CMK (cell line): ENCODE measurements at regions not wholly inside any gene's neighbourhood (a gene's known extent, or its start where the extent isn't known, plus 50 kb on each side); places are given as distances from the start of the nearest gene placed in this dataset.
"Not testable (repeated sequence)": the region's sequence is repeated elsewhere in the genome, so short reads cannot be mapped to it uniquely, and the experiment has no call there.

Experiments used
- DNase-seq: peaks from one replicate; pipeline ENCODE4 v3.0.0-alpha.2; 2010; ENCODE audit warnings: low read depth

DNA sequence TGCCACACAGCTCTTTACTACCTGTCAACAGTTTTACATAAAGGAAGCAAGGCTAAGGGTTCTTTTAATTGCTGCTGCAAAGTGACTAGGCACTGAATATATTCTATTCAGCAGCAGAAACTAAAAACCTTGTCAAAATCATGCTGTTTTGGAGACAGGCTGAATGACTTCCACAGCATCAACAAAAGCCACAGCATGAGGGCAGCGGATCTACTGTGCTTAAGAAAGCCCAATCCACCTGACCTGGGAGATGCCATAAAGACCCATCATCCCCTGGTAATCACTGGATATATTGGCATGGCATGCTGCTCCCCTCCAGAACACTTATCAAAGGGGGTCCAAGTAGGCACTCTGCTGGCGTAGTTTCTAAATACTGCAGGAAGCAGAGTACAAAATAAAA is 715.1 kb upstream of the SLC8A1 start:
- no peak for DNase-seq

DNA sequence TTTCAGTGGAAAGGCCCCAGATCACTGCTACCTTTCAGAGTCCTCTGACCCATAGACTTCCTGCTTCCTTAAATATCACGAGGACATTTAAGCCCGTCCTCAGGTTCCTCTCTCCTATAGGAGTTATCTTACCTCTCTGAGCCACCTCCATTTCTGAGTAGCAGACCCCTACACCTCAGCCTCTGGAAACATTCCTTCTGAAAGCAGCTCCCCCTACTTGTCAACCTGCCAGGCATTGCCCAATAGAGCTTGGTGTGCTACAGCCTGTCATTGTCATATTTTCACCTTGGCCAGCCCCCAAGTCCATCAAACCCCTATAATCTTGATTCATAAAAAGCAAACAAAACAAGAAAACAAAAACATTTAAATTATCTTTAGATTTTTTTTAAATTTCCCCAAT is 717.9 kb upstream of the SLC8A1 start:
- no peak for DNase-seq

DNA sequence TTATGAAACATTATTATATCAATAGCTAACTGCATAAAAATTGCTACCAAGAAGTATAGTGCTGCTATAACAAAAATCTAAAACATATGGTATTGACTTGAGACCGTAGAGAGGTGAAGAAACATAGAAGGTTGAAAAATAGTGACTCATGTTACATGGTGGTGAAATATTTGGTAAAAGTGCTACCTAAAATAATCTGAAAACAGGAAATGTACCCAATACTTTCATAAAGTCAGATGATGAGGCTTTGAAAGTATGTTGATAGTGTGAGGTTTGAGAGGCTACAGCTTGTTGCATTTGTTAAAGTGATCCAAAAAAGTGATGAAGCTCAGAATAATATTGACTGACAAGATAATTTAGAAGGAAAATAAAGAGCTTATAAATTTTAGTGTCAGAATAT is 718.7 kb upstream of the SLC8A1 start:
- DNase-seq, result no peak

GRCh38 chr2:41180387-41180786 is 728.5 kb upstream of the SLC8A1 start:
- no peak for DNase-seq

DNA sequence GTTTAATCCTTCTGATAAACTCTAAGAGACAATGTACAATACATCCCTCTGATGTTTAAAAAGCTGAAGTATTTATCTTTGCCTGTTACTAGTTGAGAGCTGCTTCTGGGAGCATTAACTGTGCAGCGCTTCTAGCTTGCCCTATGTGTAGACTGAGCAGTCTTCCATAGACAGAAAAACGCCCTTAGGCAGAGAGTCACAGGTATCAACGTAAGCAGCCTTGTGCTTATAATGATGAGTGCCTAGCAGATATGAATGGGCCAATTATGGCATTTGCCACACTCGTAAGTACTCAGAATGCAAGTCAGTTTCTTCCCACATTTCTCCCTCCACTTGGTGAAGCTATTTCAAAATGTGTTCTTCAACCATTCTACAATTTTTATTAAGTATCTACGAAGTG is 731.1 kb upstream of the SLC8A1 start:
- no peak for DNase-seq

GRCh38 chr2:41187376-41188122 is 735.7 kb upstream of the SLC8A1 start:
- no peak for DNase-seq

GRCh38 chr2:41194230-41194629 is 742.3 kb upstream of the SLC8A1 start:
- no peak for DNase-seq

GRCh38 chr2:41197781-41198180 is 745.9 kb upstream of the SLC8A1 start:
- no peak for DNase-seq

GRCh38 chr2:41199334-41199733 is 747.4 kb upstream of the SLC8A1 start:
- DNase-seq, result no peak

DNA sequence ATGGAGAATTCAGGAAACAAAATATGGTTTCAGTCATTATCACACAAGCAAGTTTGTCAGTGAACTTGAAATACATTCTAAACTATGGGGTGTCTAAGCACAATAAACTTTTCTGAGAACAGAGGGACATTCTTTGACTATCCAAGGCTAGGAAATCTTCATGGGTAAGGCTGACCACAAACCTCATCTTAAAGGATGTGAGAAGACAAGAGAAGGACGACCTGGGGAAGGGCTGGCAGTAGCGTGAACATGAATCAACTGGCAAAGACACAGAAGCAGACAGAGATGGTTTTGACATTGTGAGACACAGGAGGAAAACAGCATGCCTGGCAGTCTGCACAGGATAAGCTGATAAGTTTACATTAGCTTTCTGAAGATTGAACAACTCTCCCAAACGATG is 752.4 kb upstream of the SLC8A1 start:
- no peak for DNase-seq

- DNase-seq, result no peak
Measured at GRCh38 chr2:41206004-41206403, 754.1 kb upstream of the SLC8A1 start.

DNA sequence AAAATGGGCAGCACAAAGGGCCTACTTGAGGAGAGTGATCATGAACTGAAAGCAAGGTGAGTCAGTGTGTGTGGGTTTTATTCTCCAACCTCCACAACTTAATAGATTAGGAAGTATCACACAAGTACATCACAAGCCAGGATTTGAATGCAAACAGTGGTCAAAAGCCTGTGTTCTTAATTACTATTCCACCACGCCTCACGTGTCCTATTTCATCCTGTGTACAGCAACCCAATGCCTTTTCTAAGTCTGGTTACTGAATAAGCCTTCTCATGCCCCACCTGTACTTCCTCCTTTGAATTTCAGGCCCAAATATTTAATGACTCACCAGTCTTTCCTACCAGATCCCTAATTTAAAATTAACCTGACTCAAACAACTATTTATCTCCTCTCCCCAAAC is 755.7 kb upstream of the SLC8A1 start:
- no peak for DNase-seq

GRCh38 chr2:41210030-41210429 is 758.1 kb upstream of the SLC8A1 start:
- not testable (repeated sequence) for DNase-seq

DNA sequence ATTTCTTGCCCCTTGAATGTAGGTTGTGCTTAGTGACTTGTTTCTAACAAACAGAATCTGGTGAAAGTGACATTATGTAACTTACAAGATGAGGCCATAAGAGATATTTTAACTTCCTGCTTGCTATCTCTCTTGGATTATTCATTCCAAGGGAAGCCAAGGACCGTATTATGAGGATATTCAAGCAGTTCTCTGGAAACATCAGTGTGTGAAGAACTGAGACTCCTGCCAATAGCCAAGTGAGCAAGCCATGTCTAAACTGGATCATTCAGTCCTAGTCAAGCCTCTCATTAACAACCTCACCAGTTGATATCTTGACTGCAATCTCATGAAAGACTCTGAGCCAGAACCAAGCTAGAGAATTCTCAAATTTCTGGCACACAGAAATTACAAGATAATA is 765.1 kb upstream of the SLC8A1 start:
- DNase-seq, result no peak

DNA sequence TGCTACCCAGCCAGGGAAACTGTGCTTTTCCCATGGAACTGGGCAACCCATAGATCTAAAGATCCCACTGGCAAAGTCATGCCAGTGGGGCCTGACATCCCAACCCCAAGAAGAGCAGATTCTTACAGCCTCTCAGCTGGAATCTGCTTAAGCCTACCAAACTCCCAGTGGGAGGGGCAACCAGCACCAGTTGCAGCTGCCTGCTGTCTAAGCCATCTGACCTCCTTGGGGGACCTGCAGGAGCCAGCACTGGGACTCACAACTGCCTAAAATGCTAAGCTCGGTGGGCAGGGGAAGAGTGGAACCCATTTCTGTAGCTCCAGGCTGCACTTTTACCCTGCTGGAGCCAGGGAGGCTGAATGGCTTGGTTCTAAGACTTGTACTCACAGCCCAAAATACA is 770.7 kb upstream of the SLC8A1 start:
- no peak for DNase-seq

GRCh38 chr2:41234093-41234492 is 782.2 kb upstream of the SLC8A1 start:
- no peak for DNase-seq

DNA sequence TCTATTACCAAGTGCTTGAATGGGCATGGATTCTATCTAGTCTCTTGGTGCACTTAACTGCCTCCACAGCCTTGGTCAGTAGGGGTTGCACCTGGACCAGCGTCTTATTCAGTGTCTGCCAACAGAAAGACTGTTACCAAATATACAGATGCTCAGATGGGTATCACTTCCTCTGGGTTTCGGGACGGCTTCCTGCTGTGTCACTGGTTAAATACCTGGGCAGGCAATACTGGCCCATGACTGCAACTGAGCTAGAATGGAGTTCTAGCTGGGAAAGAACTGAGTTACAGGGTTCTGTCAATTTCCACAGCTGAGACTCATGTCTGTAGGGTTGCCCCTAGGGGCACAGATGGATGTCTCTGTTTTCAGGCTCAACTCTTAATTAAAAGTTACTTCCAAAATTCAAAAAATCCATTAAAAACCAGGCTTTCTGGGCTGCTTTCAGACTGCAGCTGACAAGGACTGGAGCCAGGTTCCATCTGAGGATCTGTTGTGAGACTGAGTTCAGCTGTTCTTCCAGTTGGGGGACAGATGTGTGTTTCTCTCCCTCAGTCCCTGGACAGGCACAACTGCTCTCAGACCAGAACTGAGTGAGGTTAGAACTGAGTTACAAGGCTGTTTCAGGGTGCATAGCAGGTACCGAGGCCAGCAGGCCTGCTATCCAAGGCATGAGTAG is 789.6 kb upstream of the SLC8A1 start:
- no peak for DNase-seq

GRCh38 chr2:41242001-41242331 is 790.1 kb upstream of the SLC8A1 start:
- no peak for DNase-seq

DNA sequence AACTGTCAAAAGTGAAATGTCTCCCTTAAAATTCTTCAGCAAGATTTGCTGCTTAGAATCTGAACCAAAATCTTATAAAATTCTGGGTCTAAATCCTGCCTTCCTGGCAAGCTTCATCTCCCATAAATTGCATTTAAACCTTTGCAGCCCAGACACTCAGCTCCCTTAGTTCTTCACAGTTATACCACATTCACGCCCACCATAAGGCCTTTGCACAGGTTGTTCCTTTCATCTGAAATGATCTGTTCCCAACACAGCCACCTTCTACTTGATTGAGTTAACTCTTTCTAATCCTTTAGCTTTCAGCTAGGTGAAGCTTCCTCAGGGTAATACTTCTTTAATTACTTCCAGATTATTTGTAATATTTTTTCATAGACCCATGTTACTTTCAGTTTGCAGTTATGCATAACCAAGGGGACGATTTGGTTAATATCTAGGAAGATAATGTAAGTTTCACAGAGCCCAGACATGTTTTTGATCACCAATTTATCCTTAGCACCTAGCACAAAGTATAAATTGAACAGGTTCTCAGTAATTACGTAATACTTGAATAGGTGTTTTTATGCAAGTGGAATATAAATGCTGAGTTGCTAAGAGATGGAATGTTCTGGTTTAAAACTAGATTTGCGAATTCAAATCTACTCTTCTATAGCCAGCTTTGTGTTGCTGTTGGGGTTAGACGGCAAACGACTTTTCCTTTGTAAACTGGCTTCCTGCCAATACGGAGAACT is 779.7 kb upstream of the PKDCC start:
- no peak for DNase-seq

DNA sequence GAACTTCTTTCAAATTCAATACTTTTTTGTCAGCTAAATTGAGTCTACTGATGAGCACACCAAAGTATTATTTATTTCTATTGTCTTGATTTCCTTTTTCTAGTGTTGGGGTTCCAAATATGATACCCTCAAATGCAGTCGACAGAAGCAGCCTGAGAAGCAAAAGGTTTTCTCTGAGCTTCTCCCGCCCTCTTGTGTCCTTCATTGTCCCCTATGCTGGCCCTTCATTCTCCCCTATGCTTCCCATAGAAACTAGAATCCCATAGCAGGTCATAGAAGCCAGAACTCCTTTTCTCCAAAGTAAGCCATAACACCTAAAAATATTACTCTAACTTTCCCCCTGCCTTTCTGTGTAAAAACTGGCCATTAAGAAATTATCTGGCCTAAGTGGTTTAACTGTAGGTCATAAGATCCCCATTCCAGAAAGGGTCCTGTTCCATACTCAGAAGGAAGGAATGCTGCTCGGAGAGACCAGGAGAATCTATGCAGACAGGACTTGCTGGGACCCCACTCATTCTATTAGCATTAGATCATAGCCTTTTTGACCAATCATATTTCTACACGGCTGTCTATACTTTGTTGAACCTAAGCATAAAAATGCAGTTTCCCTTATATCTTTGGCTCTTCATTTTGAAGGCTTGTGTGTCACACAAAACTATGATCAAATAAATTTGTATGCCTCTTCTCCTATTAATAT is 764.6 kb upstream of the PKDCC start:
- no peak for DNase-seq

DNA sequence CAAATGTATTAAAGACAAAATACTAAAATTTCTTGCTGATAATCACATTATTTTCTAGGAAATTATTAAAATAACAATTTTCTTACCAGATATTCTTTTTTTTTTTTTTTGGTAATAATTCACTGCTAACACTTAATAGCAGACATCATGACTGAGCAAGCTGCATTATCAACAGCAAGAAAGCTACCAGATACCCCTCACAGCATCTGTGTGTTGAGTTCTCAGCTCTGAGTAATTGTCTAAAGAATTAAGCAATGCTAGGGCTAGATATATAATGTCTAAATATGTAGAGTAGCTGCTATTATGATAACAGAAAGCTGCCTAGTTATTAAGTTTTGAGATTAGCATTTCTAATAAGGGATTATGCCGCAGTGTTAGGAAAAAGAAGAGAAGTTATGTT is 754.3 kb upstream of the PKDCC start:
- no peak for DNase-seq

- no peak for DNase-seq
Measured at GRCh38 chr2:41294331-41294730, 753.5 kb upstream of the PKDCC start.

DNA sequence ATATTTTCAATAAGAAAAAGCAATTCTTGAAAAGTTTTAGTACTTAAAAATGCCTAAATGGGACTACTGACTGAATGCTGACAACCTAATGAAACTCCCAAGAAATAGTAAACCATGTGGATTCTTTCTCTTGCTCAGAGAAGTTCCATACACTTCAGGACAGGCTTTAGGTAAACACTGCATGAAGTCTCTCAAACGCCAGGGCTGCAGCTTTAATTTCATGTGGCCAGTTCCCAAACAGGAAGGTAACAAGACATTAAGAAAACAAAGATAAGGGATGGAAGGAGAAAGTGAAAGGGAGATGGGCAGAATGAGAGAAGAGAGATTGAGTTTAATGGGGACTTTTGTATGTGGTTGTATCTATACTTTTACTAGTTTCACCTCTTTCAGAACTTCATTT is 734.7 kb upstream of the PKDCC start:
- DNase-seq, result no peak
